ENCODE measurements at regions not wholly inside any gene's neighbourhood (a gene's known extent, or its start where the extent isn't known, plus 50 kb on each side); places are given as distances from the start of the nearest gene placed in this dataset.
A peak's percentile ranks its signal among the peaks of the same experiment; 100 is the strongest.

DNA sequence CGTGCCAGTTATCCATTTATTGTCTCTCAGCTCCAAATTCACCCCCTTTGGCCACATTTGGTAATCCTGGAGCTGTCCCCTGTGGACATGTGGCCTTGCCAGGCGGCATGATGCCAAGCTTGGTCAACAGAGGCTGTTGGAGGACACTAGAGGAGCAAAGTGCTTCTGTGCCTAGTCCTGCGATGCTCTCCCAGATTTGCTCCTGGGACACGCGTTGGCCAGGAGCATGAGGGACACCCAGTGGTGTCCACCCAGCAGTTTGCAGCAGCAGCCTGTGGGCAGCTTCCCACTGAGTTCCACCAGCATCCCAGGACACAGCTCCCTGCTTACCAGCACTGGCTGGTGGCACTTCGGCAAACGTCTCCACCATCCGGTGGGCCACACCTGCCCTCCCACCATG is 55.5 kb upstream of the STEAP1B start:
- no peak overlapping the region for H3K27ac ChIP-seq (ENCODE audit: low read length)

GRCh38 chr7:22554184-22554583 is 54.2 kb upstream of the STEAP1B start:
- H3K27ac ChIP-seq (ENCODE audit: low read length) = no peak overlapping the region

More for the DNA sequence above, 55.5 kb upstream of the STEAP1B start:
- no peak overlapping the region for H3K9ac ChIP-seq (ENCODE audit: low read length)
- no peaks in the 10 kb centered on the region for H3K27me3 ChIP-seq (ENCODE audit: control insufficient read depth, insufficient read depth, low read length)
- no peak overlapping the region for H3K4me3 ChIP-seq (ENCODE audit: low read length)
- no peaks in the 10 kb centered on the region for H3K9me3 ChIP-seq (ENCODE audit: control insufficient read depth, low read depth, low read length)
- peaks cover 4% of the 10 kb centered on the region for H3K4me1 ChIP-seq (ENCODE audit: control insufficient read depth, low read depth, low read length)
- H3K36me3 ChIP-seq (ENCODE audit: control insufficient read depth, low read depth, low read length) = no peaks in the 10 kb centered on the region

GRCh38 chr7:22551768-22552513 is 52.0 kb upstream of the STEAP1B start:
- H3K4me3 ChIP-seq (ENCODE audit: low read length) = no peak overlapping the region
- H3K36me3 ChIP-seq (ENCODE audit: control insufficient read depth, low read depth, low read length) = no peaks in the 10 kb centered on the region
- H3K9me3 ChIP-seq (ENCODE audit: control insufficient read depth, low read depth, low read length) = no peaks in the 10 kb centered on the region
- no peak overlapping the region for H3K9ac ChIP-seq (ENCODE audit: low read length)
- H3K27me3 ChIP-seq (ENCODE audit: control insufficient read depth, insufficient read depth, low read length) = no peaks in the 10 kb centered on the region
- H3K27ac ChIP-seq (ENCODE audit: low read length) = no peak overlapping the region
- peaks cover 4% of the 10 kb centered on the region for H3K4me1 ChIP-seq (ENCODE audit: control insufficient read depth, low read depth, low read length)

More at GRCh38 chr7:22554184-22554583, 54.2 kb upstream of the STEAP1B start:
- Histone ChIP-seq H3K36me3 (ENCODE audit: control insufficient read depth, low read depth, low read length) (no peaks in the 10 kb centered on the region), H3K27me3 (ENCODE audit: control insufficient read depth, insufficient read depth, low read length) (no peaks in the 10 kb centered on the region), H3K4me3 (ENCODE audit: low read length) (no peak overlapping the region), H3K9ac (ENCODE audit: low read length) (no peak overlapping the region), H3K4me1 (ENCODE audit: control insufficient read depth, low read depth, low read length) (peaks cover 2% of the 10 kb centered on the region), H3K9me3 (ENCODE audit: control insufficient read depth, low read depth, low read length) (no peaks in the 10 kb centered on the region)

DNA sequence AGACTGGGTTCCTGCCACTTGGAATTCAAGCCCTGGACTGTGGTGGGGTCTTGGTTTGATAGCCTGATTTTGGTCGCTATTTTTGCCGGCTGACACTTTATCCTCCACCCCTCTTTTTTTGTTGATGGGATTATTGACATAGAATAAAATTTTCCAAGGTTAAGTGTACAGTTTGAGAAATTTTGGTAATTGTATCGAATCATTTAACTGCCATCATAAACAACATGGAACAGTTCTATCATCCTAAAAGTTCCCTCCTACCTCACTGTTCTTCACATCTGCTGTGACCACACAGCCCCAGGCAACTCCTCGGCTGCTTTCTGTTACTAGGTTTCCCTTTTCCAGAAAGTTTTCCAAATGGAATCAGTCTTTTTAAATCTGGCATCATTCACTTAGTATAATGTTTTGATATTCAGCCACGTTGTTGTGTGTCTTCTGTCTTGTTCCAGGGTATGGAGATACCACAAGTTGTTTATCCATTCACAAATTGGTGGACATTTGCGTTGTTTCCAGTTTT is 50.6 kb upstream of the STEAP1B start:
- Histone ChIP-seq H3K27ac (ENCODE audit: low read length) (no peak overlapping the region), H3K27me3 (ENCODE audit: control insufficient read depth, insufficient read depth, low read length) (no peaks in the 10 kb centered on the region), H3K4me3 (ENCODE audit: low read length) (peak overlapping the region; percentile 81), H3K9me3 (ENCODE audit: control insufficient read depth, low read depth, low read length) (no peaks in the 10 kb centered on the region), H3K9ac (ENCODE audit: low read length) (no peak overlapping the region), H3K4me1 (ENCODE audit: control insufficient read depth, low read depth, low read length) (peaks cover 4% of the 10 kb centered on the region), H3K36me3 (ENCODE audit: control insufficient read depth, low read depth, low read length) (no peaks in the 10 kb centered on the region)

GRCh38 chr7:22549667-22550513 is 49.9 kb upstream of the STEAP1B start:
- H3K27ac ChIP-seq (ENCODE audit: low read length) = no peak overlapping the region

More at GRCh38 chr7:22549667-22550513, 49.9 kb upstream of the STEAP1B start:
- Histone ChIP-seq H3K27me3 (ENCODE audit: control insufficient read depth, insufficient read depth, low read length) (no peaks in the 10 kb centered on the region), H3K9me3 (ENCODE audit: control insufficient read depth, low read depth, low read length) (no peaks in the 10 kb centered on the region), H3K36me3 (ENCODE audit: control insufficient read depth, low read depth, low read length) (no peaks in the 10 kb centered on the region), H3K9ac (ENCODE audit: low read length) (peak overlapping the region; percentile 59), H3K4me1 (ENCODE audit: control insufficient read depth, low read depth, low read length) (peaks cover 4% of the 10 kb centered on the region), H3K4me3 (ENCODE audit: low read length) (peak overlapping the region; percentile 81)
